HCT116 (cell line): ENCODE measurements at regions not wholly inside any gene's neighbourhood (a gene's known extent, or its start where the extent isn't known, plus 50 kb on each side); places are given as distances from the start of the nearest gene placed in this dataset.

Experiments
- ATAC-seq: fragments of 200-7000 bp; cut with Tn5 transposase; 2 replicates; pipeline ENCODE4 v1.9.1; 2020; ENCODE audit warnings: mild to moderate bottlenecking, moderate library complexity
- BruUV-seq: library from RNA; stranded (reverse); fragments of 400-500 nt; replicated peaks from 2 replicates; lab custom pipeline; 2021; lab: Mats Ljungman, UMichigan
- CTCF ChIA-PET: fragments of 300-600 bp; sonication (Branson Sonifier 250); formaldehyde crosslinking; loops from one replicate; lab custom pipeline; 2021; ENCODE audit warnings: antibody characterized with exemption; lab: Charles Lee
- POLR2A ChIA-PET: fragments of 300-600, 350-600 bp; sonication (Branson Sonifier 250); formaldehyde crosslinking; loops from one replicate; lab custom pipeline; 2021; ENCODE audit warnings: antibody characterized with exemption; lab: Charles Lee
- RAD21 ChIA-PET, 2 experiments: fragments of 300-600 bp; sonication (Branson Sonifier 250); formaldehyde crosslinking; loops; one replicate each; lab custom pipeline; 2023; ENCODE audit warnings: low total read pairs in 2 of 2; ENCODE audit not compliant: uncharacterized antibody in 2 of 2, unreplicated experiment in 2 of 2, low non-redundant PET in 1 of 2; lab: Charles Lee
- DNase-seq: peaks from one replicate; pipeline ENCODE4 v3.0.0-alpha.2; 2010; ENCODE audit warnings: low read depth, low spot score
- H2AFZ ChIP-seq: fragments of 200-600 bp; shearing (Covaris generic), sonication (generic); 2 replicates; pipeline ENCODE4 v1.6.1; 2017; ENCODE audit warnings: low read depth, mixed run types, mixed read lengths, antibody characterized with exemption, low read length; ENCODE audit not compliant: poor library complexity, severe bottlenecking
- H3K27ac ChIP-seq: 2 replicates; pipeline ENCODE4 v1.5.1; 2012; ENCODE audit warnings: low read depth, low read length
- H3K27me3 ChIP-seq: fragments of 200-600 bp; sonication (generic); 2 replicates; pipeline ENCODE4 v1.6.1; 2016; ENCODE audit warnings: mixed run types, low read length, mixed read lengths; ENCODE audit not compliant: insufficient read depth
- H3K36me3 ChIP-seq, 2 experiments: fragments of 200-500 bp in 1 of 2; fragments of 200-600 bp in 1 of 2; sonication (Bioruptor generic) in 1 of 2; sonication (generic) in 1 of 2; 2 replicates each; pipeline versions ENCODE4 v1.5.1 to v1.6.1; 2014 to 2016; ENCODE audit warnings: low read length in 2 of 2, inconsistent platforms in 1 of 2, mixed read lengths in 1 of 2, mixed run types in 1 of 2; ENCODE audit not compliant: insufficient read depth in 2 of 2, control insufficient read depth in 1 of 2
- H3K4me1 ChIP-seq, 2 experiments: fragments of 200-600 bp in 1 of 2; sonication (generic) in 1 of 2; 2 replicates each; pipeline versions ENCODE4 v1.5.1 to v1.6.1; 2012 to 2017; ENCODE audit warnings: low read length in 2 of 2, inconsistent platforms in 1 of 2, mild to moderate bottlenecking in 1 of 2, mixed read lengths in 1 of 2, mixed run types in 1 of 2, moderate library complexity in 1 of 2; ENCODE audit not compliant: insufficient read depth in 2 of 2, control insufficient read depth in 1 of 2
- H3K4me2 ChIP-seq: fragments of 200-600 bp; sonication (generic); 2 replicates; pipeline ENCODE4 v1.6.1; 2017; ENCODE audit warnings: mixed run types, low read length, mixed read lengths
- H3K4me3 ChIP-seq, 2 experiments: fragments of 200-600 bp in 1 of 2; sonication (generic) in 1 of 2; replicated peaks in 1 of 2; 2 replicates each; pipeline ENCODE4 v1.5.1; 2011 to 2016; ENCODE audit warnings: low read length in 2 of 2, control low read depth in 1 of 2, low read depth in 1 of 2, mild to moderate bottlenecking in 1 of 2, mixed read lengths in 1 of 2, mixed run types in 1 of 2
- H3K79me2 ChIP-seq: fragments of 200-600 bp; sonication (generic); 2 replicates; pipeline ENCODE4 v1.6.1; 2017; ENCODE audit warnings: mild to moderate bottlenecking, mixed run types, low read length, moderate library complexity, mixed read lengths; ENCODE audit not compliant: insufficient read depth
- H3K9ac ChIP-seq: fragments of 200-600 bp; sonication (generic); 2 replicates; pipeline ENCODE4 v1.6.1; 2016; ENCODE audit warnings: low read length, mixed read lengths
- H3K9me2 ChIP-seq: fragments of 200-600 bp; sonication (generic), shearing (Covaris generic); 2 replicates; pipeline ENCODE4 v1.6.1; 2017; ENCODE audit warnings: mixed run types, mild to moderate bottlenecking, moderate library complexity; ENCODE audit not compliant: insufficient read depth
- H3K9me3 ChIP-seq, 2 experiments: fragments of 200-500 bp in 1 of 2; fragments of 200-600 bp in 1 of 2; sonication (Bioruptor generic) in 1 of 2; sonication (generic) in 1 of 2; 2 replicates each; pipeline ENCODE4 v1.6.1; 2014 to 2017; ENCODE audit warnings: low read length in 2 of 2, mixed read lengths in 2 of 2, inconsistent platforms in 1 of 2, low read depth in 1 of 2, mild to moderate bottlenecking in 1 of 2, mixed run types in 1 of 2, moderate library complexity in 1 of 2; ENCODE audit not compliant: control insufficient read depth in 1 of 2, insufficient read depth in 1 of 2
- H4K20me1 ChIP-seq: fragments of 200-600 bp; sonication (generic), shearing (Covaris generic); 2 replicates; pipeline ENCODE4 v1.6.1; 2017; ENCODE audit warnings: mixed run types, mild to moderate bottlenecking, moderate library complexity; ENCODE audit not compliant: insufficient read depth
- ELF1 ChIP-seq: IDR thresholded peaks from 2 replicates; pipeline ENCODE4 v1.6.1; 2012; ENCODE audit warnings: low read depth, borderline replicate concordance
- EZH2 ChIP-seq: fragments of 200-600 bp; sonication (generic); IDR thresholded peaks from 2 replicates; pipeline ENCODE4 v1.6.1; 2017; ENCODE audit warnings: antibody characterized with exemption, mixed run types
- EZH2phosphoT487 ChIP-seq: fragments of 200-600 bp; IDR thresholded peaks from 2 replicates; pipeline ENCODE4 v1.6.1; 2018; ENCODE audit warnings: antibody characterized with exemption, borderline replicate concordance
- FOSL1 ChIP-seq: IDR thresholded peaks from 2 replicates; pipeline ENCODE4 v1.6.1; 2012; ENCODE audit warnings: low read depth
- SIN3A ChIP-seq: IDR thresholded peaks from 2 replicates; pipeline ENCODE4 v1.6.1; 2012; ENCODE audit warnings: low read depth
- SP1 ChIP-seq: IDR thresholded peaks from 2 replicates; pipeline ENCODE4 v1.6.1; 2012; ENCODE audit warnings: low read depth
- SRF ChIP-seq: IDR thresholded peaks from 2 replicates; pipeline ENCODE4 v1.6.1; 2012; ENCODE audit warnings: low read depth
- YY1 ChIP-seq: IDR thresholded peaks from 2 replicates; pipeline ENCODE4 v1.6.1; 2011; ENCODE audit warnings: low read length, low read depth, moderate library complexity, mild to moderate bottlenecking; ENCODE audit not compliant: insufficient replicate concordance; ENCODE audit errors: extremely low read depth
- intact Hi-C: fragments of 100-400 bp; cut with micrococcal nuclease; formaldehyde crosslinking; loops from 2 replicates; pipeline ENCODE4 v1.10.0; 2022
- TF ChIP-seq, protein P1 (sequence below): IDR thresholded peaks from 2 replicates; pipeline ENCODE4 v1.6.1; 2012
- TF ChIP-seq, protein P2 (sequence below): IDR thresholded peaks from 2 replicates; pipeline ENCODE4 v1.6.1; 2011; ENCODE audit warnings: mild to moderate bottlenecking, low read length, moderate library complexity; ENCODE audit not compliant: insufficient replicate concordance; ENCODE audit errors: extremely low read depth
- TF ChIP-seq, protein P3 (sequence below), 3 experiments: fragments of 200-600 bp in 1 of 3; sonication (generic) in 1 of 3; IDR thresholded peaks in 2 of 3; conservative IDR thresholded peaks in 1 of 3; 2 replicates each; pipeline ENCODE4 v1.5.1; 2012 to 2017; ENCODE audit warnings: low read depth in 2 of 3, low read length in 2 of 3, antibody characterized with exemption in 1 of 3, borderline replicate concordance in 1 of 3, control low read depth in 1 of 3, mild to moderate bottlenecking in 1 of 3, mixed read lengths in 1 of 3, mixed run types in 1 of 3, moderate library complexity in 1 of 3; ENCODE audit not compliant: insufficient read depth in 1 of 3

DNA sequence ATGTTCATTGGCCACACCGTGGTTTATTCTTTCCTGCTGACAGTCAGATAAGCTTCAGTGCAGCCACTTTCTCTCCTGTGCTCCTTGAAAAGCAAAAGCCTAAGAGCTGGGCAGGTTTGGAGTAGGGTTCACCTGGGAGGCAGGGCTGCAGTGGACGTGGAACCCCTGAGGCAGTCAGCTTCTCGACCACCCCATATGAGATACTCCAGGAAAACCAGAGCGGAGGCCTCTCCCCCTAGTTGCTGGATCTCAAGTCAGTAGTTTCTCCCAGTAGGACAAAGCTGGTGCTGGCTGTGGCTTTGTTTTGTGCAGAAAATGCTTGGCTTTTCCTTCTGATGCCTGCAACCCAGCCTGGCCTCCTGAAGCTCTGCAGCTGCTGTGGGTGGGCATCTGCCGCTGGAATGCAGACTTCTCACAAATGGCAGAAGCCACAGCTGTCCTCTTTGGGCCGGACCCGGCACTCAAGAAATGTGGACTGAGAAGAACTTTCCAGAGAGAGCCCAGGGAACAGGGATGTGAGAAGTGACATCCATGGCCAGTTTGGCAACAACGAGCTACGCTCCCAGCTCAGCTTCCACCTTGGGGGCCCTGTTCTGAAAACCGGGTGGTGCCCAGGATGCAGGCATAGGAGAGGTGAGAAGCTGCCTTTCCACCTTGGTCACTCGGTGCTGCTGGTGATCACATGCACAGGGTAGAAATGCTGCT is 276.6 kb upstream of the TCERG1L start:
- BruUV-seq, result no TSS peak
- ChIA-PET RAD21 (no interaction called here), POLR2A (no interaction called here), CTCF (no interaction called here)
- no peaks in the 10 kb centered on the region for H3K27me3 ChIP-seq
- H3K9me3 ChIP-seq, result no peaks in the 10 kb centered on the region
- H3K9ac ChIP-seq, result no peak overlapping the region
- H3K27ac ChIP-seq, result no peak overlapping the region
- intact Hi-C loops, result no loop called here
- no peaks in the 10 kb centered on the region for H4K20me1 ChIP-seq
- DNase-seq (no peak), ATAC-seq (no peak)
- H3K36me3 ChIP-seq, result no peaks in the 10 kb centered on the region
- H3K4me3 ChIP-seq, result no peak overlapping the region
- H3K79me2 ChIP-seq, result no peaks in the 10 kb centered on the region
- no peak for TF ChIP-seq ELF1
- TF ChIP-seq, protein P1, sequence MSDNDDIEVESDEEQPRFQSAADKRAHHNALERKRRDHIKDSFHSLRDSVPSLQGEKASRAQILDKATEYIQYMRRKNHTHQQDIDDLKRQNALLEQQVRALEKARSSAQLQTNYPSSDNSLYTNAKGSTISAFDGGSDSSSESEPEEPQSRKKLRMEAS, result no peak
- no peak for TF ChIP-seq YY1
- TF ChIP-seq SRF, result no peak
- no peak for TF ChIP-seq EZH2phosphoT487
- TF ChIP-seq FOSL1, result no peak
- TF ChIP-seq, protein P2, sequence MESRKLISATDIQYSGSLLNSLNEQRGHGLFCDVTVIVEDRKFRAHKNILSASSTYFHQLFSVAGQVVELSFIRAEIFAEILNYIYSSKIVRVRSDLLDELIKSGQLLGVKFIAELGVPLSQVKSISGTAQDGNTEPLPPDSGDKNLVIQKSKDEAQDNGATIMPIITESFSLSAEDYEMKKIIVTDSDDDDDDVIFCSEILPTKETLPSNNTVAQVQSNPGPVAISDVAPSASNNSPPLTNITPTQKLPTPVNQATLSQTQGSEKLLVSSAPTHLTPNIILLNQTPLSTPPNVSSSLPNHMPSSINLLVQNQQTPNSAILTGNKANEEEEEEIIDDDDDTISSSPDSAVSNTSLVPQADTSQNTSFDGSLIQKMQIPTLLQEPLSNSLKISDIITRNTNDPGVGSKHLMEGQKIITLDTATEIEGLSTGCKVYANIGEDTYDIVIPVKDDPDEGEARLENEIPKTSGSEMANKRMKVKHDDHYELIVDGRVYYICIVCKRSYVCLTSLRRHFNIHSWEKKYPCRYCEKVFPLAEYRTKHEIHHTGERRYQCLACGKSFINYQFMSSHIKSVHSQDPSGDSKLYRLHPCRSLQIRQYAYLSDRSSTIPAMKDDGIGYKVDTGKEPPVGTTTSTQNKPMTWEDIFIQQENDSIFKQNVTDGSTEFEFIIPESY, result no peak
- no peak for TF ChIP-seq SP1
- no peak for TF ChIP-seq SIN3A
- TF ChIP-seq, protein P3, sequence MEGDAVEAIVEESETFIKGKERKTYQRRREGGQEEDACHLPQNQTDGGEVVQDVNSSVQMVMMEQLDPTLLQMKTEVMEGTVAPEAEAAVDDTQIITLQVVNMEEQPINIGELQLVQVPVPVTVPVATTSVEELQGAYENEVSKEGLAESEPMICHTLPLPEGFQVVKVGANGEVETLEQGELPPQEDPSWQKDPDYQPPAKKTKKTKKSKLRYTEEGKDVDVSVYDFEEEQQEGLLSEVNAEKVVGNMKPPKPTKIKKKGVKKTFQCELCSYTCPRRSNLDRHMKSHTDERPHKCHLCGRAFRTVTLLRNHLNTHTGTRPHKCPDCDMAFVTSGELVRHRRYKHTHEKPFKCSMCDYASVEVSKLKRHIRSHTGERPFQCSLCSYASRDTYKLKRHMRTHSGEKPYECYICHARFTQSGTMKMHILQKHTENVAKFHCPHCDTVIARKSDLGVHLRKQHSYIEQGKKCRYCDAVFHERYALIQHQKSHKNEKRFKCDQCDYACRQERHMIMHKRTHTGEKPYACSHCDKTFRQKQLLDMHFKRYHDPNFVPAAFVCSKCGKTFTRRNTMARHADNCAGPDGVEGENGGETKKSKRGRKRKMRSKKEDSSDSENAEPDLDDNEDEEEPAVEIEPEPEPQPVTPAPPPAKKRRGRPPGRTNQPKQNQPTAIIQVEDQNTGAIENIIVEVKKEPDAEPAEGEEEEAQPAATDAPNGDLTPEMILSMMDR (IDR thresholded peaks at IDR 0.05 in 2 of 3, conservative IDR thresholded peaks at IDR 0.05 in 1 of 3; ENCODE audit: borderline replicate concordance in 1 of 3, insufficient read depth in 1 of 3, low read depth in 2 of 3, low read length in 2 of 3), result no peak
- no peak for TF ChIP-seq EZH2
- no peaks in the 10 kb centered on the region for H3K4me1 ChIP-seq
- H3K9me2 ChIP-seq, result no peaks in the 10 kb centered on the region
- H2AFZ ChIP-seq, result no peak overlapping the region
- H3K4me2 ChIP-seq, result no peak overlapping the region
